Activated CD8-positive, alpha-beta memory T cell treated with anti-CD3 and anti-CD28 coated beads, Interleukin-2, amount 50 U/mL, for 48 hours (primary cell): ENCODE measurements at regions not wholly inside any gene's neighbourhood (a gene's known extent, or its start where the extent isn't known, plus 50 kb on each side); places are given as distances from the start of the nearest gene placed in this dataset.

Source experiments
- DNase-seq: peaks from one replicate; pipeline ENCODE4 v3.0.0-alpha.2; 2020

DNA sequence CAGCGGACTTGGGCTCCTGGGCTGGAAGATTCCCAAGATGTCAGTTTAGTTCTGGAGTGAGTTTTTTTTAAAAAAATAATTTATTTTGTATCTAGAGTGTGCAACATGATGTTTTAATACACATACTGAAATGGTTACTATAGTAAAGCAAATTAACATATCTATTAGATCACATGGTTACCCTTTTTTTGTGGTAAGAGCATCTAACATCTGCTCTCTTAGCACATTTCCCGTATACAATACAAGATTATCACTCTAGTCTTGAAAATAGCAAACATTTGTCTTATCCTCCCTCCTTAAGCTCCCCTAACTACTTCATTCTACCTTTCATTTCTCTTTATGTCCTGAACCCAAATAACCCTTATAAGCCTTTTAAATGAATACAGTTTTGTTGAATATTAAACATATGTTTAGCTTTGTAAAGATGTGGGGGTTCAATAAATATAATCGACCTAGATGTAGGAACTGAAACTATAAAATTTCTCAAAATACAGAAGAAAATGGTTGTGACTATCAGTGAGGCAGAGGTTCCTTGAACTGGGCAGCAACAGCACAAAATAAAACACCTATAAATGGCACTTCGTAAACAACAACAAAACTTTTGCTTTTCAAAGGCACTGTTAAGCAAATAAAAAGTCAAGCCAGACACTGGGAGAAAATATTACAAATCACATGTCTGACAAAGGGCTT, 466.6 kb downstream of the FGF9 start:
- no peak for DNase-seq

DNA sequence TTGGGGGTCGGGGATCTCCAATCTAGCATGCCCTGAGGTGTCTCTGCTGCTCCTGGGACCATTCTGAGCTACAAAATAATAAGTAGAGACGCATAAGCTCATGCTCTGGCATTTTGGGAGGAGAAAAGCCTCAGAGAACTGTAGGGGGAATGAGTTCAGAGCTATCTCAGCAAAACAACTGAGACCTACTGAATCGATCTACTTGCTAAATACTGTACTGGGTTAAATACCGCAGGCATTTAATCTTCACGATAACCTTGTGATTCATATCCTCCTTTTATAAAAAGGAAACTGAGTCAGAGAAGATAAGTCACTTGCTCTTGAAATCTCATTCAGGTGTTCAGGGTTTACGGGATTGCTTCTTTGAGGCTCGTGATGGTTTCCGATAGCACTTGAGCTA, 468.1 kb downstream of the FGF9 start:
- DNase-seq: no peak

DNA sequence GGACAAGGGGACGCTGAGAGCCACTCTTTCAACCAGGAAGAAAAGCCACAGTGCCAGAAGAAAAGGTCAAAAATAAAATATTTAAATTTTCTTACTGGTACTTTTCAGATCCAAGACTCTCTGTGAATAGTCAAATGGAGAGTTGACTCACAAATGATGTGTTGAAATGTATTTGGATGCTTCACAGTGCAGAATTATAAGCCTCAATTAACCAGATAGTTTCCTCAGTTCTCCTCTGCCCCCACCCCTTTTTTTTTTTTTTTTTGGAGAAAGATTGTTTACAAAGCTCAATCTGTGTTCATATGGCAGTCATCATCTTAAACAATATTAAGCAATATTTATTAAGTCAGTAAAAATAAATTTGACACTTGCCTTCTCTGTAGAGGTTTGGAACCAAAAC, 470.8 kb downstream of the FGF9 start:
- no peak for DNase-seq

DNA sequence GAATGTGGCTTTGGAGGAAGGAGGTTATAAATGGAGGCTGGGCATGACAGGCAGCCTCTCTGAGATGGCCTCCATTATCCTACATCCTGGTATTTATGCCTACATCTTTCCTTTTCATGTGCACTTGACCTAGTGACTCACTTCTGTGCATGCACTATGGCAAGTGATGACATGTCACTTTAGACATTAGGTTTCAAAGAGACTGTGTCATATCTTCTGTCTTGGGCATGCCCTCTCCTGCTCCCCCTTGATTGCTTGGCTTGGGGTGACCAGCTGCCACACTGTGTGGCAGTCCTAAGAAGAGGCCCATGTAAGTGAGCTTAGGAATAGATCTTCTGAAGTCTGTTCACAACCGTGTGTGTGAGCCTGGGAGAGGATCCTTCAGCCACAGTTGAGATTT, 472.8 kb downstream of the FGF9 start:
- no peak for DNase-seq

DNA sequence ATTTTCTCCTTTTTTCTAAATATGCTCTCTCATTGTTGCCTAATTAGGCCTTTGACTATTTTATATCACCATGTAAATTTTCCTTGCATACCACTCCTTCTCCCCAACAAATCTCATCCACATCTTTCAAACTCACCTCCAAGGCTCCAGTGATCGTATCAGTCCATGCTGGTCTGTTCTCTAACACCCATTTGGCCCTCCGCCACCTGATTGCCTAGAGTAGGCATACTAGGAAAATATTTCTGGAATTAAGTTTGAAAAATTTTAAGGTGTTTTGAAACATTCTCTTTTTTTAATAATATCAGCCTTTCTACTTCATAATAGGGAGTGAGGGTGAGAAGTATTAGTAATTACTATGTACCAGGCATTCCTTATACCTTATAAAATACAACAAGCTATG, 473.9 kb downstream of the FGF9 start:
- DNase-seq: no peak

DNA sequence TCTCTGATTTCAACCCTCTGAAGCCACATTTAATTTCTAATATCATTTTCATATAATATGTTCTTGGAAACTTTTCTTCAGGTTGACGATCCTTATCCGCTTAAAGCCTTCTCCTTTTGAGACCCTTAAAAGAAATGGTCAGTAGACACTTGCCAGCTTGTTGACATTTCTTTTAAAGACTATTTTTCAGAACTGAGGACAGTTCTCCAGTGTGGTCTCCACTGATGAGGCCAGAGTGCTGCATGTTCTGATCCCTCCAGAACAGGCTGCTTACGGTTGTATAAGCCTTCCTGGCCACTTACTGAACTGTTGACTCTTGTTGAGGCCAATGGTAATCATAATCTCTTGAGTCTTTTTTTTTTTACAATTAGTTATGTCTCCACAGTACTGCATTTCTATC, 477.3 kb downstream of the FGF9 start:
- no peak for DNase-seq

DNA sequence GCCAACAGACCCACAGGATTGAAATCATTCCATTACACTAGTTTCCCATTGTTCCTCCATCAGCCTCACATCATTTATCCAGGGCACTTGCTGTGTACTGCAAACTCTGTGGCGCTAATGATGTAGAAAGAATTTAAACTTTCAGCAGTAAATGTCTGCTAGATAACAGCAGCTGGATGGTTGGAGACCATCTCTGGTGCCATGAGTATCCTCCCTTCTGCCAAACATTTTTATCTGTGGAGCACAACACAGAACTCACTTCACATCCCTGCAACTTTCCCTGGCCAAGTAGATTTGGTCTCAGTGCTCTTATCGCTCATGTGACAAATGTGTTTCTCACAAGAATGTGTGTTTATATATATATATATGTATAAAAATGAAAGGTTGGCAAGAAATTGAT, 481.9 kb downstream of the FGF9 start:
- no peak for DNase-seq

DNA sequence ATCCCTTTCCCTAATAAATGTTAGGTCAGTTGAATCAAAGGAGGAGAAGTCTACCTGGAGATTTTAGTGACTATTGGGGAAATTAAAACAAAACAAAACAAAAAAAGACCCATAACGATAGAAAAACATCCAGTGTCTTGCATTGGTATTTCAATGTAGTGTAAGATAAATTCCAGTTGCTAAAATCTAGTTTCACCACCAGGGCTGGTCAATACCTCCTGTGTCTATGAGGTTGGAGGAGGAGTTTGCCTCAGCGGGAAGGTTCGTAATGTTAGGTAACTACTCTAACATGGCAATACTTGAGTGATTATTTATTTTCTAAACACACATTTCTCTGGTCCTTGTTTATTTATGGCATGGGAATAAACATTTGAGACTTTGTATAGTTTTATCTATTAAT, 483.2 kb downstream of the FGF9 start:
- no peak for DNase-seq

DNA sequence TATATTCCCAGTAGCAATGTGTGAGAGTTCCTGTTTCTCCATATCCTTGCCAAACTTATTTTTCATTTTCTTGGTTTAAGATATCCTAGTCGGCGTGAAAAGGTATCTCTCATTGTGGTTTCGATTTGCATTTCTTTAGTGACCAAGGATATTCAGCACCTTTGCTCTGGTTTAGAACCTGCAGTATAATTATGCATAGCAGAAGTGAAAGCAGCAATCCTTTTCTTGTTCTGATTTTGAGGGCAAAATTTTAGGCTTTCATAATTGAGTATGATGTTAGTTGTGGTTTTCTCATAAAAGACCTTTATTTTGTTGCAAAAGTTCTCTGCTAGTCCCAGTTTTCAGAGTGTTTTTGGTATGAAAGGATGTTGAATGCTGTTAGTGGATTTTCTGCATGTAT, 491.0 kb downstream of the FGF9 start:
- no peak for DNase-seq

DNA sequence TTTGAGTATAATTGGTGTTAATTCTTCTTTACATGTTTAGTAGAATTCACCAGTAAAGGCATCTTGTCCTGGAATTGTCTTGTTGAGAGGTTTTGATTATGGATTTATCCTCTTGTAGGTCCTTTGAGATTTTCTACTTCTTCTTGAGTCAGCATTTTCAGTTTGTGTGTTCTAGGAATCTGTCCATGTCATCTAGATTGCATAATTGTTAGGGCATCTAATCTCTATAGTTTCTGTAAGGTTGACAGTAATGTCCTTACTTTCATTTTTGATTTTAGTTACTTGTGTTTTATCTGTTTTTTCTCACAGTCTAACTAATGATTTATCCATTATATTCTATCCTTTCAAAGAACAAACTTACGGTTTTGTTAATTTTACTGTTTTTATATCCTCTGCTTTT, 492.0 kb downstream of the FGF9 start:
- DNase-seq: no peak

DNA sequence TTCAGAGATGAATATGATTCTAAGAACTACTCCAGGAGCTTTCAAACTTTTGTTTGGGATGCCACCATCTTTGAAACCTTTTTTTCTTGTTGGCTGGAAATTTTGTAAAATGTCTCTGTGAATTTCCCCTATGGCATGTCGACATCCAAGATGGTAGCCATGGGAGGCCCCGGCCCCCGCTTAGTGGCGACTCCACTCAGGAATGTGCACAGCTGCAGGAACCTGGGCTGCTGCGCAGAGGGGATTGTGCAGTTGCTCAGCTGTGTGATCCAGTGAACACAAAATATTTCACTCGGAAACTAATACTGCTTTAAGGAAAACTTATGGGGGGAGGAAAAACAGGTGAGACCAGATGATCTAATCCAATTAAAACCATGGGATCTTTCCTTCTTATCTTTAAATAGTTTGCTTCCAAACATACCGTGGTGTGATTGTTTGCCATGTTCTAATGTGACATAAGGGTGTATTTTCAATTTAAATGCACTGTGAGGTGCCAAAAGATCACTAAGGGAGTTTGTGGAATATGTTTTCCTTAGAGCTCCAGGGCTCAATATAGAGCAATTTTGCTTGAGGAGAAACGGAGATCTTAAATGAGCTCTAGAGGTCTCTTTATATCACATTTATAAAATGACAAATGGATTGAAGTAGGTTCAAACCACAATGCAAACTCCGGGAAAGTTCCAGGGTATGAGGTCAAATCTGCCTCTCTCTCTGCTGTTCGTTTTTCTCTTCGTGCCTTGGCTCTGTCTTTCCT, 497.7 kb downstream of the FGF9 start:
- DNase-seq: no peak

DNA sequence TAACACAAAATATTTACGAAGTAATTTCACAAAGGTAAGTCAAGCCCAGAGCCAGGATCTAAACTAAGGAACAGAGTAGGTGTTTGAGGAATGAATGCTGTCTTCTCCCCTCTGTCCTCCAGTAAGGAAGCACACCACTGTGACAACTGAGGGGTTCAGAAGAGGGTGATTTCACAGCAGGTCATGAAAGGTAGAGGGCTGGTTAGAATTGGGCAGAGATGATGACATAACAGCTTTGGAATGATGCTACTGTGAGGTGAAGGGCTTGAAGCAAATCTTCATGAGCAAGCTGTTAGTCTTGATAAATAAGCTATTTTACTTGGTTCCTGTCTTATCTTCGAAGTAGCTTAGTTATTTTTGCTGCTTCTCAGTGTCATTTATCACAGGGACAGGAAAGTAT, 498.6 kb downstream of the FGF9 start:
- DNase-seq: no peak

DNA sequence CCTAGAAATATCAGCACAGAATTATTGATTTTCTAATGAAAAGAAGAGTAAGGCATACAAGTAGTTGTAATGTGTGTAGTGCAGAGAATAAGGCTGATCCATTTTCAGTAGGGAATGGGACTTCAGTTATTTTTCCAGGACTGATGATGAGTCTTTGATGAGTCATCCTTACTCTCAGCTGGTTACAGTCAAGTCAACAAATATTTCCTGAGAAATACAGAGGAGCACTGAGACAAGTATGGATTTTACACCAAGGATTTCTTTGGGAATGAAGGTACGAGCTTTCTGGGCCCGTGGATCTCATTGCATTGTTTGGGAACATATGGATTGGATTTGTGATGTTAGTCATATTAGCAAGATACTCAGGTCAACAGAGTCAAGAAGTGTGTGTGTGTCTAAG, 502.7 kb downstream of the FGF9 start:
- no peak for DNase-seq

DNA sequence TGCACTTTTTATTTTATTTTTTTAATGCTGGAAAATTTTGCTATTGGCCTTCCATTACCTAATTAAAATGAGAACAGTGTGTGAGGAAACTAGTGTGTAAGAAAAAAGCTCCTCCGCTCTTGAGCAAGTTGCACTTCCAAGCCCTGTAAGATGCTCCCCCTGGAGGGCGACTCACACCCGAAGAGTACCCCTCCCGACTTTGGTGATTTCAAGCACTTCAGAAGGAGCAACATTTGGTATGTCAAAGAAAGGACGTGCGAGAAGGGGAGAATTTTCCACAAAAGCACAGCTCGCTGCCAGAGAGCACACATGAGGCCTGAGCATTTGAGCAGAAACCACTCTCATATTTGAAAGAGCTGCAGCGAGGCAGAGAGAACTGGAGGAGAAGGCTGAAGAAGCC, 504.4 kb downstream of the FGF9 start:
- DNase-seq: no peak

DNA sequence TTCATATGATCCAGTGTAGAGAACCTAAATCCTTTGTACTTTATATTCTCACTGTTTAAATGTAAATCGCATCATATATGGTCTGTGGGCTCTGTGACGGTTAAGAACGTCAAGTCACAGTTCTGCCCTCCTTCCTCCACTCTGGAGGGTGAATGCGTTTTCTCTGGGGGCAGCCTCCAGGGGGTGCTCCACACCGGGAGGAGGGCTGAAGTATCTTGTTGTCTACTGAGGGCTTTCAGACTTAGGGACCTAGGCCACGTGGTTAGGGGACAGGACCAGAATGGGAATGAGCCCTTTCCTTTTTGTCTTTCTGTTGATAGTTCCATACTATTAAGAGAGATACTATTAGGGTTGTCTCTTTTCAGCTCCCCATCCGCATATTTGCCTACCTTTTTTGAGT, 504.9 kb downstream of the FGF9 start:
- DNase-seq: no peak

DNA sequence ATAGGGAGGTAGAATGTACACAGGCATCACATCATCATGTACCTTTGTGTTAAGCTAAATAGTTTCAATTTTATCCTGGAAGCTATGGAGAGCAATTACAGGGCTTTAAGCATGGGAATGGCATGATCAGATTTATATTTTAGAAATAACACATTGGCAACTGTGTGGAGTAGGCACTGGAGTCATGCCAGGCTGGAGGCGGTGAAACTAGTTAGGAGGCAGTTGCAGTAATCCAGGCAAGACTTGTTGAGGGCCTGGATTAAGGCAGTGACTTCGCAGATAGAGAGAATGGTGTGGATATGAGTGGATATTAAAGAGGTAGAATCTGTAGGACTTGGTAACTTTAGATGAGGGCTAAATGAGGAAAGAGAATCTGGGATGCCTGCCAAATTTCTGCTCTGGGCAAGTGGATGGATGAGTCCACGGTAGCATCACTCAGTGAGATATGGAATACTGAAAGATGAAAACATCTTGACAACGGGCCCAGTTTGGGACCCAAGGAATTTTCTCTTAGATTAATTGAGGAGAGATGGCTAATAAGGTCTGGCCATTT, 506.2 kb downstream of the FGF9 start:
- no peak for DNase-seq

DNA sequence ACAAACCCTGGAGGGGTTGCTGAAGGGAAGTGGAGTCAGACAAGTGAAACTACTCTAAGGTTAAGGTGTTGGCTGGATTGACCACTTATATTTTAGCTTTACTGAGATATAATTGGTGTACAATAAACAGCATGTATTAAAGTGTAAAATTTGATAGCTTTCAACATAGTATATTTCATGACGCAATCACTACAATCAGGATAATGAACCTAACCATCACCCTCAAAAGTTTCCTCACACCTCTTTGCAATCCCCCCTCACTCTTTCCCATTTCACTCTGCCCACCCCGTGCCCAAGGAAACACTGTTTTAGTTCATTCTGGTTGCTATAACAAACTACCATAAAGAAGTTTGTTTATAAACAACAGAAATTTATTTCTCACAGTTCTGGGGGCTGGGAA, 508.0 kb downstream of the FGF9 start:
- DNase-seq: no peak

DNA sequence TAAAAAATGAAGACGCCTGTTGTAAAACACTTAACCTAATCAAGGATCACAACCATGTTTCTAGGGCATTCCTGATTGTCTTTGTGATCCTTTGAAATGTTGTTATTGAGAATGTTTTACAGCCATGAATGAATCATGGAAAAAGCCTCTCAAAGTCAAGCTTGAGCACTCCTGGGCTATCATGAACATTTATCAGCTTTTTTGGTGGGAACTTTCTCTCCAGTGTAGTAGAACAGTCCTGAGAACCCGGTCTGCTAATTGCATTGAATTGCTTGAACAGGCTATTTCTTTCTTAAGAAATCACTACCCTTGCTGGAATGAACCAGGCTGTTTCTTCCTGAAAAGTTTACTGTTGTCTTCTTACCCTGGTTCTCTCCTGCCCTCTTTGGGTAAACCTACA, 516.5 kb downstream of the FGF9 start:
- DNase-seq: no peak

DNA sequence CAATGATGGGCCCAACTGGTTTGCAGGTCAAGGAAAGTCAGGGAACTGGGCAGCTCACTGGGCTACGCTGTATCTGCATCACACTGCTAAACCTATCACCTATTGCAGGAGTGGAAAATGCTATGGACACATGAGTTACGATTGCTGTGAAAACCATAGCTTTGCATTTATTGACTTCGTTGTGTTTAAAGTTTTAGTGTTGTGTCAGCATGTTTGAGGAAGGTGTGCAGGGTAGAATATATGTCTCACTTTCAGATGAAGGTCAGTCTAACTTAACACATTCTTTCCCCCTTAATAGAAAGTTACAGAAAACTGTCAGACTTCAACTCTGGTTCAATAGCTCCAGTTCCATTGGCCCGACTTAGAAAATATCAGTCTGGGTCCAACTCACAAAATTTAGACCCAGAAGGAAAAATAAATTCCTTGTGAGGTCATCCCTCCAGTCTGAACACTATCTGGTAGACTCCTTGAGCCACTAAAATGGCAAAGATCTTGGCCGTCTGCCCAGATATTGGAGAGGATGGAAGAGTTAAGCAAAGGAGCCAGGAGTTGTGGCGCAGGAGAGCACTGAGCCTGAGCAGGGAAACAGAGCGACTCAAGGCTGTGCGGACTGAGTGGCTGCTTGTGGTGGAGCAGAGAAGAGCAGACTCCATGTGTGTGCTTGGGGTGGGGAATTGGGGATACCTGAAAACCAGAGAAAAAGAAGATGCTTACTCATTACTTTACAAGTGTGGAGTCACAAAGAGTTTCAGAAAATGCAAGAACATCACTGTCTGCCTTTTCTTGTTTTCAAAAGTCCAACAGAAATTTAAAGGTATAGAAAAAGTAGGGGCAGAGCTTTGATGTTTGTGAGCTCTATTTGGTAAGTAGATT, 518.5 kb downstream of the FGF9 start:
- no peak for DNase-seq

DNA sequence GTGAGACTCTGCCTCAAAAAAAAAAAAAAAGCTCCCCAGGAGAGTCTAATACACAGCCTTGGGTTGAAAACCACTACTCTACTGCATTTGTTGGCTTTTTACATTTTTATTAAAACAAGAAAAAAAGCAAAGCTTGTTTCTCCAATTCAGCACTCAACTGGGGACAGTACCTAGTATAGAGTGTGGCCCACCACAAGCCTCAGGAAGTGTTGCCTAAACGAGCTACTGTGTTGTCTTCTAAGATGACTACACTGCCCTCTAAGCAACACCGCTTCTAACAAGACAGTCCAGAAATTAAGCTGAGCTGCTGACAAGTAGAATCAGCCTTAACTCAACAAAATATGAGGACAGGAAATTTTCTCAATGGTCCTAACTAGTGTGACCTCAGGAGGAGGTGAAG, 522.2 kb downstream of the FGF9 start:
- DNase-seq: no peak

DNA sequence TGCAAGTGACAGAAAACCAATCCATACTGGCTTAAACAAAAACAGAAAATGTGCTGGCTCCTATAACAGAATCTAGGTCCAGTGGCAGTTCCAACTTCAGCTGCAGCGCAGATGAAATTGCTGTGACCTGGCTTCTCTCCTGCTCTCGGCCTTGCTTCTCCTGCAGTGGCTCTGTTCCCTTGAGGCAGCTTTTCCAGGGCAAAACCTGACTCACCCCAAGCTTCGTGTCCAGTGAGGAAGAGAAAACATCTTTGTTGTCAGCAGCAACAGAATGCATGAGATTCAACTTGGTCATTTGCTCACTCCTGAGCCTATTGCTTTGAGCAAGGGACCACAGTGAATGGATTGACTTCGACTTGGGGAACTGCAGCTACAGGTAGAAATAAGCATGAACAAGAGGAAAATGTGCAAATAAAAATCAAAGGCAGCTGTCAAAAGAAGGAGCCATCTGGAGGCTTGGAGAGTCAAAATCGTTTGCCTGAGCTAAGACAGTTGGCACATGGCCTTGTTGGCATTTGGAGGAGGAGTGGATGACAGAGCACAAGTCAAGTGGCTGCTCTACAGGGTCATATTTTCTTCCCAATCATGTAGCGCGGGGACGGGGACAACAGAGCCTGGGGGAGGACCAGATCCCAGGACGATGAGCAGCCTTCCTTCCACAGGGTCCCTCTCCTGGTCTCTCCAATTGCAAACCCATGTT, 523.4 kb downstream of the FGF9 start:
- DNase-seq: no peak

DNA sequence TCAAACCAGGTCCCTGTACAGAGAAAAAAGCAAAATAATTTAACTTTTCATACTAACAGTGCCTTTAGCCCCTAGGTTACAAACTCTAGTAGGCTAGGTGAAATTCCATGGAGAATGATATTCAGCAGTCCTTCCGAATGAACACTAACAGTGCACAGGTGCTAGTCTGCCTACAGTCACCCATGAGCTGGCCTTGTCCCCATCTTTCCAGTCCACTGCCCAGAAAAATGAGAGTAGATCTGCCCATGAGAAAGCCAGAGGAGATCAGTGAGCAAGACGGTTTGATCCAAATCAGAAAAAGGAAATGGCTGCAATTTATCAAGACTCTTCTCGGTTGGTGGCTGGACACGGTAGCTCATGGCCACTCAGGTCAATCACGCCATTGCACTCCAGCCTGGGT, 524.9 kb downstream of the FGF9 start:
- no peak for DNase-seq

DNA sequence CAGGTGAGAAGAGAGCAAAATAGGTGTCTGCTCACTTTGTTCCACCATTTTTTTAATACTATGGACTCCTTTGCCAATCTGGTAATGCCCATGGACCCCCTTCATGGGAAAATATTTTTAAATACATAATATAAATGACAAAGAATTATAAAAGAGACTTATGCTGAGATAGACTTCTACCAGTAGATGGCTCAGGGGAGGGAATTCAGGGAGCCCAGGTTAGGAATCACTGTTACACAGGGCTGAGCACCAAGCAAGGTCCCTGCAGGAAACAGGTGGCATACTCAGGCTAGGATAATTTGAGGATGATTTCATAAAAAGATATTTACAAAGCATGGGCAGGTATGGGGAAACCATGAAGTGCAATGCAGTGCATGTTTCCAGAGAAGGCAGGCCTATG, 525.9 kb downstream of the FGF9 start:
- DNase-seq: no peak
